ENCODE measurements at regions not wholly inside any gene's neighbourhood (a gene's known extent, or its start where the extent isn't known, plus 50 kb on each side); places are given as distances from the start of the nearest gene placed in this dataset.

DNA sequence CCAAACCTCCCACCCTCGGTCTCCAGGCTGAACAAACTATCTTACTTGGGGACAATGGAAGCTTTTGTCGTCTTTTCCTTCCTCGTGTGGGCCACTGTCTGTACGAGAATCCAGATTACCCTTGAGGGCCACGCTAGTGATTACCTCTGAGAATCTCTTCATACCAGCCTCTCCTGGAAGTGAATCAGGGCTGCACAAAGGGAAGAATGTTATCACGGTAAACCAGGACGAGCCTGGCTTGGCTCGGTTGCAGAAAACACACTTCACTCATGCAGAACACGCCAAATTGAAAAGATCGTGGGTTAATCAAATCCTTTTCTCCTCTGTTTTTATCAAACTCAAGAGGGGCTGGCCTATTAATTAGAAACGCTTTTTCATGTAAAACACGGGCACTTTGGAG, 51.6 kb upstream of the MYL2 start:
- no peak overlapping the region for H2BK120ac ChIP-seq (replicated peaks; ENCODE audit: low read depth, low read length)
- H3K23ac ChIP-seq (ENCODE audit: insufficient read length): no peak overlapping the region
- H4K8ac ChIP-seq (ENCODE audit: extremely low read depth, insufficient read depth, low read length): no peak overlapping the region
- no peak overlapping the region for H2BK12ac ChIP-seq (ENCODE audit: low read depth, low read length)
- no peak overlapping the region for H3K56ac ChIP-seq (replicated peaks; ENCODE audit: insufficient read length, low read depth, low read length)
- FAIRE-seq (no peak), DNase-seq (ENCODE audit: low read depth in 1 of 2, low spot score in 2 of 2) (no peak)
- ChIA-PET CTCF (ENCODE audit: partially characterized antibody) (interaction anchor here (0.8 to 1.2 kb wide), 2 partner anchors 77 to 297 kb away, joined by 3 to 4 read pairs; no protein-coding TSS in a partner anchor), POLR2A (ENCODE audit: partially characterized antibody) (no interaction called here)
- no peak overlapping the region for H2BK20ac ChIP-seq (ENCODE audit: low read length)
- H4K91ac ChIP-seq (replicated peaks; ENCODE audit: insufficient read length, low read length): no peak overlapping the region
- no peak overlapping the region for H3K27ac ChIP-seq (ENCODE audit: low read depth, low read length)
- no peak overlapping the region for H2AFZ ChIP-seq (ENCODE audit: low read length)
- H3K23me2 ChIP-seq (ENCODE audit: low read depth, low read length): no peaks in the 10 kb centered on the region
- H3K9ac ChIP-seq (replicated peaks in 1 of 4; ENCODE audit: extremely low read depth in 1 of 4, low read depth in 3 of 4, low read length in 3 of 4): no peak overlapping the region
- no peaks in the 10 kb centered on the region for H3K36me3 ChIP-seq (ENCODE audit: control insufficient read depth in 2 of 4, insufficient read depth in 4 of 4, low read length in 3 of 4)
- H3K18ac ChIP-seq (ENCODE audit: extremely low read depth, low read length): no peak overlapping the region
- no peak overlapping the region for H3K4ac ChIP-seq (replicated peaks; ENCODE audit: insufficient read length, low read depth, low read length)
- no peak overlapping the region for H3K4me2 ChIP-seq (ENCODE audit: insufficient read depth in 1 of 2, low read depth in 2 of 2, low read length in 2 of 2)
- H3K79me2 ChIP-seq (ENCODE audit: control insufficient read depth in 1 of 2, insufficient read depth in 2 of 2, low read length in 2 of 2): no peaks in the 10 kb centered on the region
- H4K5ac ChIP-seq (ENCODE audit: insufficient read length, low read depth, low read length): no peak overlapping the region
- no peak overlapping the region for H2BK5ac ChIP-seq (ENCODE audit: low read depth, low read length)
- H4K20me1 ChIP-seq (replicated peaks in 1 of 2; ENCODE audit: control insufficient read depth in 1 of 2, insufficient read depth in 2 of 2, low read length in 2 of 2): no peaks in the 10 kb centered on the region
- no peak overlapping the region for H3K14ac ChIP-seq (ENCODE audit: insufficient read length)
- H3K27me3 ChIP-seq (replicated peaks in 1 of 4; ENCODE audit: control insufficient read depth in 3 of 4, extremely low read depth in 1 of 4, insufficient read depth in 3 of 4, low read length in 3 of 4): no peaks in the 10 kb centered on the region; a peak in 1 of 7 replicates
- no peak overlapping the region for H3K4me3 ChIP-seq (ENCODE audit: extremely low read depth in 1 of 4, insufficient read depth in 2 of 4, low read depth in 3 of 4, low read length in 4 of 4)
- no peaks in the 10 kb centered on the region for H3K79me1 ChIP-seq (ENCODE audit: low read depth, low read length)
- 94% methylated on average over 11 of the region's 12 CpGs; no CpG with 5 or more reads in 1 of the 2 experiments for WGBS, 2 experiments (ENCODE audit: extremely low coverage in 1 of 2, insufficient coverage in 1 of 2, insufficient read length in 1 of 2, insufficient replicate concordance in 2 of 2, low coverage in 1 of 2, low lambda C conversion rate in 2 of 2, missing lambda C conversion rate in 1 of 2)
- no peaks in the 10 kb centered on the region for H3K9me3 ChIP-seq (ENCODE audit: insufficient read depth in 2 of 2, low read depth in 1 of 2, low read length in 1 of 2)
- no peaks in the 10 kb centered on the region for H3K4me1 ChIP-seq (replicated peaks in 1 of 4; ENCODE audit: control insufficient read depth in 3 of 4, insufficient read depth in 4 of 4, low read length in 3 of 4)
- no peak overlapping the region for H2AK5ac ChIP-seq (ENCODE audit: low read depth, low read length)
- H2BK15ac ChIP-seq (ENCODE audit: low read length): no peak overlapping the region
- no peak for TF ChIP-seq TAF1 (IDR thresholded peaks at IDR 0.05; ENCODE audit: low read depth, low read length)
- no peak for TF ChIP-seq SAP30 (IDR thresholded peaks at IDR 0.05; ENCODE audit: insufficient read depth, insufficient replicate concordance, low read length)
- no peak for TF ChIP-seq HDAC6 (IDR thresholded peaks at IDR 0.05; ENCODE audit: low read depth, low read length)
- TF ChIP-seq, protein P1, sequence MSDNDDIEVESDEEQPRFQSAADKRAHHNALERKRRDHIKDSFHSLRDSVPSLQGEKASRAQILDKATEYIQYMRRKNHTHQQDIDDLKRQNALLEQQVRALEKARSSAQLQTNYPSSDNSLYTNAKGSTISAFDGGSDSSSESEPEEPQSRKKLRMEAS (IDR thresholded peaks at IDR 0.05): no peak
- no peak for TF ChIP-seq POLR2AphosphoS5 (IDR thresholded peaks at IDR 0.05; ENCODE audit: low read depth, low read length)
- no peak for TF ChIP-seq SIX5 (IDR thresholded peaks at IDR 0.05; ENCODE audit: low read depth, low read length)
